ENCODE measurements at regions not wholly inside any gene's neighbourhood (a gene's known extent, or its start where the extent isn't known, plus 50 kb on each side); places are given as distances from the start of the nearest gene placed in this dataset.
A peak's percentile ranks its signal among the peaks of the same experiment; 100 is the strongest.

GRCh38 chr10:3306050-3306449 lies 133.5 kb upstream of the PITRM1 start:
- Mint-ChIP-seq H3K36me3 (ENCODE audit: low read depth) (no peaks in the 10 kb centered on the region), H3K4me3 (no peak overlapping the region), H3K4me1 (no peaks in the 10 kb centered on the region), H3K9me3 (peaks cover 6% of the 10 kb centered on the region), H3K27me3 (ENCODE audit: low read depth) (no peaks in the 10 kb centered on the region), H3K27ac (no peak overlapping the region)
- TF ChIP-seq CTCF (IDR thresholded peaks at IDR 0.05; ENCODE audit: unreplicated experiment in 3 of 3): no peak

GRCh38 chr10:3295582-3296151 lies 123.1 kb upstream of the PITRM1 start:
- H3K27me3 Mint-ChIP-seq (ENCODE audit: low read depth): peaks cover 19% of the 10 kb centered on the region
- H3K4me1 Mint-ChIP-seq: peaks cover 34% of the 10 kb centered on the region
- no peak overlapping the region for H3K4me3 Mint-ChIP-seq
- H3K27ac Mint-ChIP-seq: no peak overlapping the region
- no peaks in the 10 kb centered on the region for H3K36me3 Mint-ChIP-seq (ENCODE audit: low read depth)
- TF ChIP-seq CTCF (IDR thresholded peaks at IDR 0.05; ENCODE audit: unreplicated experiment in 3 of 3): no peak
- H3K9me3 Mint-ChIP-seq: peaks cover 7% of the 10 kb centered on the region

- no peak for TF ChIP-seq CTCF (IDR thresholded peaks at IDR 0.05; ENCODE audit: unreplicated experiment in 3 of 3)
- no peaks in the 10 kb centered on the region for H3K36me3 Mint-ChIP-seq (ENCODE audit: low read depth)
- peaks cover 23% of the 10 kb centered on the region for H3K27me3 Mint-ChIP-seq (ENCODE audit: low read depth)
- H3K27ac Mint-ChIP-seq: peak overlapping the region in 1 of 3 experiments; percentile 79
- H3K4me1 Mint-ChIP-seq: peaks cover 34% of the 10 kb centered on the region
- H3K9me3 Mint-ChIP-seq: peaks cover 4% of the 10 kb centered on the region
- no peak overlapping the region for H3K4me3 Mint-ChIP-seq
These were observed 122.5 kb upstream of the PITRM1 start for GRCh38 chr10:3294919-3295581.

GRCh38 chr10:3293581-3294431 lies 121.2 kb upstream of the PITRM1 start:
- Mint-ChIP-seq H3K4me1 (peaks cover 34% of the 10 kb centered on the region), H3K27me3 (ENCODE audit: low read depth) (peaks cover 31% of the 10 kb centered on the region), H3K4me3 (peak overlapping the region in 2 of 3 experiments; percentile 16 to 19), H3K36me3 (ENCODE audit: low read depth) (no peaks in the 10 kb centered on the region), H3K9me3 (no peaks in the 10 kb centered on the region), H3K27ac (peak overlapping the region; percentile 55 to 79 (median 77))
- no peak for TF ChIP-seq CTCF (IDR thresholded peaks at IDR 0.05; ENCODE audit: unreplicated experiment in 3 of 3)

GRCh38 chr10:3292636-3293035 lies 120.1 kb upstream of the PITRM1 start:
- Mint-ChIP-seq H3K4me3 (no peak overlapping the region), H3K9me3 (no peaks in the 10 kb centered on the region), H3K4me1 (peaks cover 34% of the 10 kb centered on the region), H3K27ac (peak overlapping the region; percentile 30 to 79 (median 70)), H3K27me3 (ENCODE audit: low read depth) (peaks cover 30% of the 10 kb centered on the region), H3K36me3 (ENCODE audit: low read depth) (no peaks in the 10 kb centered on the region)
- no peak for TF ChIP-seq CTCF (IDR thresholded peaks at IDR 0.05; ENCODE audit: unreplicated experiment in 3 of 3)
